GM23248 (cell line): ENCODE measurements at regions not wholly inside any gene's neighbourhood (a gene's known extent, or its start where the extent isn't known, plus 50 kb on each side); places are given as distances from the start of the nearest gene placed in this dataset.

Experiments
- DNase-seq: peaks from one replicate; pipeline ENCODE4 v3.0.0-alpha.2; 2015
- H2AFZ ChIP-seq: fragments of 200-600 bp; sonication (generic); 2 replicates; pipeline ENCODE4 v1.6.1; 2016; ENCODE audit warnings: antibody characterized with exemption
- H3F3A ChIP-seq: fragments of 200-600 bp; sonication (generic); 2 replicates; pipeline ENCODE4 v1.6.1; 2016; ENCODE audit warnings: mild to moderate bottlenecking, antibody characterized with exemption, mixed run types; ENCODE audit not compliant: insufficient read depth
- H3K27ac ChIP-seq: fragments of 200-600 bp; sonication (generic); 2 replicates; pipeline ENCODE4 v1.5.1; 2016; ENCODE audit warnings: mild to moderate bottlenecking
- H3K27me3 ChIP-seq: fragments of 200-600 bp; sonication (generic); replicated peaks from 2 replicates; pipeline ENCODE4 v1.6.1; 2016; ENCODE audit warnings: mild to moderate bottlenecking; ENCODE audit not compliant: insufficient read depth
- H3K36me3 ChIP-seq: fragments of 200-600 bp; sonication (generic); 2 replicates; pipeline ENCODE4 v1.6.1; 2016; ENCODE audit warnings: low read depth, mild to moderate bottlenecking
- H3K4me1 ChIP-seq: fragments of 200-600 bp; sonication (generic); 2 replicates; pipeline ENCODE4 v1.6.1; 2016; ENCODE audit warnings: mild to moderate bottlenecking; ENCODE audit not compliant: insufficient read depth
- H3K4me2 ChIP-seq: fragments of 200-600 bp; sonication (generic); one replicate; pipeline ENCODE4 v1.6.1; 2016; ENCODE audit warnings: mild to moderate bottlenecking; ENCODE audit not compliant: unreplicated experiment
- H3K4me3 ChIP-seq: fragments of 200-600 bp; sonication (generic); 2 replicates; pipeline ENCODE4 v1.5.1; 2016; ENCODE audit warnings: mild to moderate bottlenecking
- H3K79me2 ChIP-seq: fragments of 200-600 bp; sonication (generic); 2 replicates; pipeline ENCODE4 v1.6.1; 2016; ENCODE audit warnings: mild to moderate bottlenecking; ENCODE audit not compliant: insufficient read depth
- H3K9ac ChIP-seq: fragments of 200-600 bp; sonication (generic); 2 replicates; pipeline ENCODE4 v1.6.1; 2016; ENCODE audit warnings: mild to moderate bottlenecking
- H3K9me2 ChIP-seq: fragments of 200-600 bp; sonication (generic); 2 replicates; pipeline ENCODE4 v1.6.1; 2016; ENCODE audit warnings: mixed run types, mild to moderate bottlenecking, moderate library complexity; ENCODE audit not compliant: insufficient read depth
- H3K9me3 ChIP-seq: fragments of 200-600 bp; sonication (generic); one replicate; pipeline ENCODE4 v1.6.1; 2017; ENCODE audit warnings: low read depth
- H4K20me1 ChIP-seq: fragments of 200-600 bp; sonication (generic); 2 replicates; pipeline ENCODE4 v1.6.0; 2016; ENCODE audit not compliant: insufficient read depth
- EZH2 ChIP-seq: fragments of 200-600 bp; sonication (generic); IDR thresholded peaks from 2 replicates; pipeline ENCODE4 v1.6.1; 2018; ENCODE audit warnings: antibody characterized with exemption, mild to moderate bottlenecking; ENCODE audit not compliant: insufficient read depth, poor library complexity, severe bottlenecking
- EZH2phosphoT487 ChIP-seq: fragments of 200-600 bp; sonication (generic); IDR thresholded peaks from 2 replicates; pipeline ENCODE4 v1.6.1; 2018; ENCODE audit warnings: antibody characterized with exemption, moderate library complexity, mild to moderate bottlenecking, low read depth; ENCODE audit not compliant: insufficient read depth
- WGBS, 2 experiments: methylation state at CpG; one replicate each; pipeline ENCODE4 v1.1.6; 2015 to 2017; ENCODE audit warnings: low lambda C conversion rate in 2 of 2, low coverage in 1 of 2; ENCODE audit errors: missing lambda C conversion rate in 2 of 2; 5-methylcytosine and 5-hydroxymethylcytosine counted together
- in situ Hi-C: fragments of 300-500 bp; cut with MboI; formaldehyde crosslinking; loops from 2 replicates; pipeline ENCODE4 v1.15.0; 2020

DNA sequence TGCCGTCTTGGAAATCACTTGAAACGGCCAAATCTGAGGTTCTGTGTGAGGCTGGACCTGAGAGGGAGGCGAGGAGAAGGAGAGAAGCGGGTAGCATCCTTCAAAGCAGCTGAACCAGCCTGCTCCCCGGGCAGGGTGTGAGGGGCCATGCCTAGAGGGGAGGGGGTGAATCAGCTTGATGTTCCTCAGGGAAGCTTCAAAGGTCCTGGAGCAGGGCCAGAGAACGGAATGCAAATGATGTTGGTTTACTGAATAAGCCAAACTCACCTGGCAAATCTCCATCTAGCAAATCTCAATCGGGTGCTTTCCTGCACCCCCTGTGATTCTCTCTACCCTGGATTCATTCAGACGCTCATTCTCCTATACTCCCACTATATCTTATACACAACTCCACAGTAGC is 226.9 kb downstream of the WDR11 start:
- Histone ChIP-seq H4K20me1 (no peaks in the 10 kb centered on the region), H2AFZ (no peak overlapping the region), H3K9me3 (no peaks in the 10 kb centered on the region), H3K36me3 (no peaks in the 10 kb centered on the region), H3F3A (no peaks in the 10 kb centered on the region), H3K4me1 (no peaks in the 10 kb centered on the region), H3K9me2 (no peaks in the 10 kb centered on the region), H3K4me3 (no peak overlapping the region), H3K4me2 (no peak overlapping the region), H3K79me2 (no peaks in the 10 kb centered on the region), H3K27ac (no peak overlapping the region), H3K27me3 (no peaks in the 10 kb centered on the region), H3K9ac (no peak overlapping the region)
- WGBS, 2 experiments: 31 to 34% methylated on average over 8 of the region's 8 CpGs
- no peak for DNase-seq
- no peak for TF ChIP-seq EZH2
- TF ChIP-seq EZH2phosphoT487: no peak
- in situ Hi-C loops: no loop called here

DNA sequence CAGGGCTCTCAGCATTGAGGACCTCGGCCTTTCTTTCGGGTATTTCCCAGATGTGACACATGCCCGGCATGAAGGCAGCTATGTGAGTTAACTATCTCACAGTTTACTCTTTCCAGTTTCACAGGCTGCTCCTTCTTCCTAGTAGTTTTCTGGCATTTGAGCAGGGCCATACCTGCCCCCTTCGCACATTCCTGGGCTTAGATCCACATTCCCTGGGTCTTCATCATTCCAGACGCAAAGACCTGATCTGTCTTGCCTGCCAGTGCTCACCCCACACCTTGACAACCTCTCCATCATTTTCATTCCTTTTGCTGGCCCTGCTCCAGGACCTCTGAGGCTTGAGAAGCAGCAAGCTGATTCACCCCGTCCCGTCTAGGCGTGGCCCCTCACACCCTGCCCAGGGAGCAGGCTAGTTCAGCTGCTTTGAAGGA is 227.5 kb downstream of the WDR11 start:
- Histone ChIP-seq H3K4me3 (no peak overlapping the region), H3K4me1 (no peaks in the 10 kb centered on the region), H3K79me2 (no peaks in the 10 kb centered on the region), H3K9me2 (no peaks in the 10 kb centered on the region), H3K4me2 (no peak overlapping the region), H3K36me3 (no peaks in the 10 kb centered on the region), H3K9me3 (no peaks in the 10 kb centered on the region), H3K27me3 (no peaks in the 10 kb centered on the region), H4K20me1 (no peaks in the 10 kb centered on the region), H3K9ac (no peak overlapping the region), H3F3A (no peaks in the 10 kb centered on the region), H2AFZ (no peak overlapping the region), H3K27ac (no peak overlapping the region)
- in situ Hi-C loops: no loop called here
- 55 to 56% methylated on average over 8 of the region's 8 CpGs for WGBS, 2 experiments
- TF ChIP-seq EZH2phosphoT487: no peak
- no peak for TF ChIP-seq EZH2
- DNase-seq: no peak

DNA sequence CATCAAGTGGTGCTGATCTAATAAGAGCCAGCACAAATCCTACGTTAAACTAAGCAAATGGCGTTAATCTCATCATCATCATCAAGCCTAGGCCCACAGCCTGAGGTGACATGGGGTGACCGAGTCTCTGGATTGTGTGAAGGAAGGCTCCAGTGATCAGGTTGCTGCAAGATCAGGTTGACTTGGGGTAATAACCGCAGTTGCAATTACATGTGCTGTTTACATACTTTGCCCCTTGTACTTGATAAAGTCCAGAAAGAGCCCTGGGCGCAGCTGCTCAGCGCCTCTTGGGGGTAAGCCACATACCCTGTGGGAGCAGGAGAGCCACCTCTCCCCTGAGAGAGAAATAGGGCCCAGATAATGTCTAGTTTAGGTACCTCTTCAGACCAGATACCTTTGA is 228.1 kb downstream of the WDR11 start:
- in situ Hi-C loops: no loop called here
- H3K4me1 ChIP-seq: no peaks in the 10 kb centered on the region
- WGBS, 2 experiments: 47 to 49% methylated on average over 6 of the region's 6 CpGs

DNA sequence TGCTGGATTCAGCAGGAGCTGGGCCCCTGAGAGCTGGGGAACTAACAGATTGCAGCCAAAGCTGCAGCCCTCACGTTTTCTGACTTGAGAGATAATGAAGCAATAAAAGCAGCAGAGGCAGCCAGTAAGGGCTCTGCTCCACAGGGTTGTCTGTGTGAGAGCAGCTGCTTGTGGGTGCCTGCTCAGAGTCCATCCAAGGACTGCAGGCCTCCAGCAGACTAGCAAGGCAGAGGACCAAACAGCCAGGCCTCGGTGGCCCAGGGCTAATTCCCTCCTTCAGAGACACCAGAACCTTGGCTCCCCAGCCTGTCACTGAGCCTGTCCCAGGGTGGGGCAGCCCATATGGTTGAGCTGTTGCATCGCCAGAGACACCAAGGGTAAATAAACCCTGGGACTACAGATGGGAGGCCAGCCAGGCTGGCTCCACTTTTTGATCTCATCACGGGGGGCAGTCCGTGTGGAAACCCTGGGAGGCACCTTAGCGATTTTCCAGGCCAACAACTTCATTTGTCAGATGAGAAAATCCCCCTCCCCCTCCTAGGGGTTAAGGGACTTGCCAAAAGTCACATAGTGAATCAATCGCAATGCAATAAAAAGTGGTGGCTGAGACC is 229.2 kb downstream of the WDR11 start:
- H3K9me2 ChIP-seq: no peaks in the 10 kb centered on the region
- DNase-seq: no peak
- H2AFZ ChIP-seq: no peak overlapping the region
- H3K79me2 ChIP-seq: no peaks in the 10 kb centered on the region
- H3K9me3 ChIP-seq: no peaks in the 10 kb centered on the region
- no peak overlapping the region for H3K4me2 ChIP-seq
- WGBS, 2 experiments: 3 to 5% methylated on average over 7 of the region's 7 CpGs
- H3F3A ChIP-seq: no peaks in the 10 kb centered on the region
- in situ Hi-C loops: no loop called here
- no peak overlapping the region for H3K27ac ChIP-seq
- no peaks in the 10 kb centered on the region for H4K20me1 ChIP-seq
- no peak overlapping the region for H3K4me3 ChIP-seq
- no peaks in the 10 kb centered on the region for H3K4me1 ChIP-seq
- H3K27me3 ChIP-seq: no peaks in the 10 kb centered on the region
- H3K36me3 ChIP-seq: no peaks in the 10 kb centered on the region
- TF ChIP-seq EZH2: no peak
- TF ChIP-seq EZH2phosphoT487: no peak
- no peak overlapping the region for H3K9ac ChIP-seq

More for the DNA sequence above, 228.1 kb downstream of the WDR11 start:
- Histone ChIP-seq H4K20me1 (no peaks in the 10 kb centered on the region), H3K27me3 (no peaks in the 10 kb centered on the region), H3K9me3 (no peaks in the 10 kb centered on the region), H3K4me3 (no peak overlapping the region), H3K9me2 (no peaks in the 10 kb centered on the region), H3K36me3 (no peaks in the 10 kb centered on the region), H3K27ac (no peak overlapping the region), H3F3A (no peaks in the 10 kb centered on the region), H3K9ac (no peak overlapping the region), H2AFZ (no peak overlapping the region), H3K79me2 (no peaks in the 10 kb centered on the region), H3K4me2 (no peak overlapping the region)
- TF ChIP-seq EZH2: no peak
- no peak for TF ChIP-seq EZH2phosphoT487
- DNase-seq: no peak

DNA sequence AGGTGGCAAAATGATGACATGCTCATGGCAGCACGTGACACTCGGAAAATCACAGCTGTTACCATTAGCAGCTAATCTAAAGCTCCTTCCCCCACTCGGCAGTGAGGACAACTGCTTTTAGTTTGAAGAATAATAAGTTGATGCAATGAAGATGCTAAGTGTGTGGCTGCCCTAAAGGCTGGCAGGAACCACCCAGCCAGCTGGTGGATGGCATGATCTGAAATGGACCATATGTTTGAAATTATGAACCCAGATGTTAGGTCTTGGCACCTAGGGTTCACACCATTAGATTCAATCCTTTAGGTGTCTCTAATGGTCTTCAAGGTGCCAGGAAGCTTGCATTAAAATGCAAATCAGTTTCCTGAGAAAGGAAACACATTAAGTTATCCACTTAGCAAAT is 230.1 kb downstream of the WDR11 start:
- Histone ChIP-seq H3K9me2 (no peaks in the 10 kb centered on the region), H3K79me2 (no peaks in the 10 kb centered on the region), H3K9ac (no peak overlapping the region), H3K4me3 (no peak overlapping the region), H3K27ac (no peak overlapping the region), H3F3A (no peaks in the 10 kb centered on the region), H4K20me1 (no peaks in the 10 kb centered on the region), H3K4me1 (no peaks in the 10 kb centered on the region), H3K36me3 (no peaks in the 10 kb centered on the region), H2AFZ (no peak overlapping the region), H3K27me3 (no peaks in the 10 kb centered on the region), H3K9me3 (no peaks in the 10 kb centered on the region), H3K4me2 (no peak overlapping the region)
- in situ Hi-C loops: no loop called here
- no peak for TF ChIP-seq EZH2
- no peak for TF ChIP-seq EZH2phosphoT487
- no peak for DNase-seq
- WGBS, 2 experiments: 9 to 18% methylated on average over 3 of the region's 3 CpGs
